Activated T-cell treated with anti-CD3 and anti-CD28 coated beads, Interleukin-2, amount 50 U/mL, for 72 hours (primary cell): ENCODE measurements at regions not wholly inside any gene's neighbourhood (a gene's known extent, or its start where the extent isn't known, plus 50 kb on each side); places are given as distances from the start of the nearest gene placed in this dataset.

Experiments
- ATAC-seq, 2 donors: fragments of 150-1000 bp; cut with Tn5 transposase; replicated peaks in 1 of 2; 2 replicates each; pipeline ENCODE4 v1.10.0; 2021; ENCODE audit warnings: moderate library complexity in 2 of 2, mild to moderate bottlenecking in 1 of 2
- DNase-seq, 2 donors: peaks; one replicate each; pipeline ENCODE4 v3.0.0; 2021 to 2022; ENCODE audit warnings: mixed read lengths in 1 of 2
- H3K27ac Mint-ChIP-seq: one replicate; pipeline ENCODE4 v1.8.0; 2022; ENCODE audit warnings: mild to moderate bottlenecking, moderate library complexity, mixed read lengths
- H3K27me3 Mint-ChIP-seq: one replicate; pipeline ENCODE4 v1.8.0; 2022; ENCODE audit warnings: low read depth, mixed read lengths
- H3K36me3 Mint-ChIP-seq, 2 donors: one replicate each; pipeline ENCODE4 v1.8.0; 2022; ENCODE audit warnings: mixed read lengths in 2 of 2, mild to moderate bottlenecking in 1 of 2; ENCODE audit not compliant: insufficient read depth in 2 of 2
- H3K4me1 Mint-ChIP-seq: one replicate; pipeline ENCODE4 v1.8.0; 2022; ENCODE audit warnings: low read depth, mixed read lengths
- H3K4me3 Mint-ChIP-seq, 2 donors: one replicate each; pipeline ENCODE4 v1.8.0; 2022; ENCODE audit warnings: mild to moderate bottlenecking in 2 of 2, mixed read lengths in 2 of 2, moderate library complexity in 2 of 2
- H3K9me3 Mint-ChIP-seq, 2 donors: one replicate each; pipeline ENCODE4 v1.8.0; 2022; ENCODE audit warnings: mixed read lengths in 2 of 2

GRCh38 chrX:74251006-74251930 lies 52.7 kb upstream of the ZCCHC13 start:
- H3K4me3 Mint-ChIP-seq = no peak overlapping the region
- no peak for DNase-seq
- no peaks in the 10 kb centered on the region for H3K4me1 Mint-ChIP-seq
- peaks cover 22% of the 10 kb centered on the region for H3K27me3 Mint-ChIP-seq
- no peak for ATAC-seq
- peak overlapping the region; percentile 35 for H3K27ac Mint-ChIP-seq
- peaks cover 0 to 7% of the 10 kb centered on the region in 2 donors for H3K36me3 Mint-ChIP-seq
- H3K9me3 Mint-ChIP-seq = no peaks in the 10 kb centered on the region

GRCh38 chrX:74250574-74250973 lies 53.4 kb upstream of the ZCCHC13 start:
- no peak for ATAC-seq

DNA sequence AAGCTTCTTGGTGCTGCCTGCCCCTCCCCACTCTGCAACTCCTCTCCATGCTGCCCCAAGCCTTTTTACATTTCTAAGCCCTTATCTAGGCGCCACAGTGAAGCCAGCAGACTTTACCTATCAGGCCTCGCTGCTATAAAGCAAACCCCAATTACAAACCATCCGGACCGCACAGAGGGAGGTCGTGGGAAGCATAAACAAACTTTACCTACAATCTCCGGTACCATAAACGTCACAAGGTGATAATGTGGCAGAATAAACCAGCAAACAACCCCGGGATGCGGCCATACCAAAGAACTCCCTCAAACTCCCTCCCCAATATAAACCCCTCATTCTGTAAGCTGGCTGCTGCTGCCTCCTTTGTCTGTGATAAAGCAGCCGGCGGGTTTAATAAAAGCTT lies 54.0 kb upstream of the ZCCHC13 start:
- no peak for ATAC-seq
- Mint-ChIP-seq H3K4me1 (no peaks in the 10 kb centered on the region), H3K36me3 (peaks cover 0 to 4% of the 10 kb centered on the region in 2 donors), H3K9me3 (no peaks in the 10 kb centered on the region), H3K27me3 (peaks cover 14% of the 10 kb centered on the region), H3K27ac (no peak overlapping the region), H3K4me3 (no peak overlapping the region)
- DNase-seq = no peak

More at GRCh38 chrX:74250574-74250973, 53.4 kb upstream of the ZCCHC13 start:
- DNase-seq = no peak
- Mint-ChIP-seq H3K4me1 (no peaks in the 10 kb centered on the region), H3K27ac (no peak overlapping the region), H3K27me3 (peaks cover 16% of the 10 kb centered on the region), H3K36me3 (peaks cover 0 to 3% of the 10 kb centered on the region in 2 donors), H3K9me3 (no peaks in the 10 kb centered on the region), H3K4me3 (no peak overlapping the region)

- no peak for ATAC-seq
- Mint-ChIP-seq H3K9me3 (no peaks in the 10 kb centered on the region), H3K36me3 (peaks cover 0 to 4% of the 10 kb centered on the region in 2 donors), H3K27me3 (peaks cover 10% of the 10 kb centered on the region), H3K27ac (no peak overlapping the region), H3K4me3 (no peak overlapping the region), H3K4me1 (no peaks in the 10 kb centered on the region)
- no peak for DNase-seq
These were observed 55.1 kb upstream of the ZCCHC13 start for GRCh38 chrX:74248889-74249288.

DNA sequence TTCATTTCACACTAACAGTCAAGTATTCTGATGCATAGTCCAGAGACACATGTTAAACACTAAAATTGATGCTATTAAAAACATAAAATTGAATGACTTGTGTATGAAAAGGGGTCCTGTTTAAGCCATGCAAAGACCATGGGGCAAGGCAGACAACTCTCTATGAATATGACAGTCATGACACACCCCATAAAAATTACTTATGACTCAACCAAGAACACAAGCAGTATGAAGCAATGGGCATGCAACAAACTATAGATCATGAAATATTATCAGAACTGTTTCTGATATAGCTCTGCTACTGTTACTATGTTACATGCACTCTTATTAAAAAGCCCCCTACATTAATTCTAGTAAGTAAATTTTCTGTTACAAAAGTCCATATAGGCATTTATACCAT lies 57.5 kb upstream of the ZCCHC13 start:
- H3K4me3 Mint-ChIP-seq = no peak overlapping the region
- H3K36me3 Mint-ChIP-seq = peaks cover 0 to 2% of the 10 kb centered on the region in 2 donors
- DNase-seq = no peak
- H3K27ac Mint-ChIP-seq = peak overlapping the region; percentile 94
- no peaks in the 10 kb centered on the region for H3K27me3 Mint-ChIP-seq
- no peaks in the 10 kb centered on the region for H3K4me1 Mint-ChIP-seq
- ATAC-seq = peak; percentile 45 to 59
- no peaks in the 10 kb centered on the region for H3K9me3 Mint-ChIP-seq

GRCh38 chrX:74242484-74243138 lies 61.4 kb upstream of the ZCCHC13 start:
- no peaks in the 10 kb centered on the region for H3K27me3 Mint-ChIP-seq
- ATAC-seq (no peak), DNase-seq (no peak)
- no peaks in the 10 kb centered on the region for H3K4me1 Mint-ChIP-seq
- H3K4me3 Mint-ChIP-seq = no peak overlapping the region
- H3K36me3 Mint-ChIP-seq = peaks cover 0 to 2% of the 10 kb centered on the region in 2 donors
- no peaks in the 10 kb centered on the region for H3K9me3 Mint-ChIP-seq
- H3K27ac Mint-ChIP-seq = no peak overlapping the region

GRCh38 chrX:74242050-74242449 lies 61.9 kb upstream of the ZCCHC13 start:
- no peaks in the 10 kb centered on the region for H3K27me3 Mint-ChIP-seq
- no peak overlapping the region for H3K4me3 Mint-ChIP-seq
- ATAC-seq = no peak
- H3K27ac Mint-ChIP-seq = peak overlapping the region; percentile 86
- H3K4me1 Mint-ChIP-seq = no peaks in the 10 kb centered on the region
- peaks cover 0 to 2% of the 10 kb centered on the region in 2 donors for H3K36me3 Mint-ChIP-seq
- no peaks in the 10 kb centered on the region for H3K9me3 Mint-ChIP-seq
- no peak for DNase-seq

GRCh38 chrX:74238771-74239170 lies 65.2 kb upstream of the ZCCHC13 start:
- H3K36me3 Mint-ChIP-seq = no peaks in the 10 kb centered on the region
- H3K27me3 Mint-ChIP-seq = no peaks in the 10 kb centered on the region
- H3K9me3 Mint-ChIP-seq = no peaks in the 10 kb centered on the region
- no peak overlapping the region for H3K4me3 Mint-ChIP-seq
- no peaks in the 10 kb centered on the region for H3K4me1 Mint-ChIP-seq
- ATAC-seq (no peak), DNase-seq (no peak)
- no peak overlapping the region for H3K27ac Mint-ChIP-seq

DNA sequence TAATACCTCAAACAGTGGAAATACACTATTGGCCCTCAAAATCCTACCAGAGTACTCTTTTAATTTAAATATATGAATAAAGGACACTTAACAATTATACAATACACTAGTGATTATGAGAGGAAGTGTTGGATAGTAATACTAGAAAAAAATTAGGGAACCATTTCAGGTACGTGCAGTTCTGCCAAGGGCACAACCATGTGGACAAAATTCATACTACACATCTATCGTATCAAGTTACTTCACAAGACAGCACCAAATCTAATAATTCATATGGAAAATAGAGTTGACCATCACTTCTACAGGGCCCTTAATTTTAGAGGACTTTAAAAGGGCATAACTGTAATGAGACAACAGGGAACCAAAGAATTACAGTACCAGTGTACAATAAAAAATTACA lies 69.2 kb upstream of the ZCCHC13 start:
- no peak overlapping the region for H3K4me3 Mint-ChIP-seq
- no peak overlapping the region for H3K27ac Mint-ChIP-seq
- ATAC-seq = no peak

DNA sequence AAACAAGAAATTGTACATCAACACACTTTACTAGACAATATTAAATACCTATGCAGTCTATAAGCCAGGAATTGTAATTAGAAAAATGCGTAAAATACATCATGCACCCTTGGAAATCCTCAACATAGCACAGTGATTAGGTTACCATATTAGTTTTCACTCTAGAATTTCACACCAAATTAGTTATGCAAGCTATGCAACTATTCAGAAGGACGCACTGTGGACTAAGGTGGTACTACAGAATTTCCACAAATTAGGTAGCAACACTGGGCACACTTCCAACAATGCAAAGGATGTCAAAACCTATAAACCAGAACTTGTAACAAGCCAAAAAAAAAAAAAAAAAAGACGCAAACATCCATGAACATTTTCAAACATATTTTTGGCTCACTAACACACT lies 71.1 kb upstream of the ZCCHC13 start:
- no peaks in the 10 kb centered on the region for H3K27me3 Mint-ChIP-seq

More for the DNA sequence above, 69.2 kb upstream of the ZCCHC13 start:
- Mint-ChIP-seq H3K36me3 (no peaks in the 10 kb centered on the region), H3K9me3 (no peaks in the 10 kb centered on the region), H3K27me3 (no peaks in the 10 kb centered on the region), H3K4me1 (no peaks in the 10 kb centered on the region)
- no peak for DNase-seq

GRCh38 chrX:74231625-74232024 lies 72.4 kb upstream of the ZCCHC13 start:
- Mint-ChIP-seq H3K36me3 (peaks cover 0 to 8% of the 10 kb centered on the region in 2 donors), H3K27ac (no peak overlapping the region), H3K4me3 (no peak overlapping the region), H3K9me3 (no peaks in the 10 kb centered on the region), H3K4me1 (no peaks in the 10 kb centered on the region), H3K27me3 (no peaks in the 10 kb centered on the region)
- ATAC-seq = no peak
- no peak for DNase-seq

More for the DNA sequence above, 71.1 kb upstream of the ZCCHC13 start:
- Mint-ChIP-seq H3K4me3 (no peak overlapping the region), H3K4me1 (no peaks in the 10 kb centered on the region), H3K36me3 (peaks cover 0 to 8% of the 10 kb centered on the region in 2 donors), H3K9me3 (no peaks in the 10 kb centered on the region), H3K27ac (no peak overlapping the region)
- no peak for ATAC-seq
- no peak for DNase-seq

- no peak overlapping the region for H3K27ac Mint-ChIP-seq
- H3K27me3 Mint-ChIP-seq = no peaks in the 10 kb centered on the region
- H3K9me3 Mint-ChIP-seq = no peaks in the 10 kb centered on the region
- ATAC-seq = no peak
- no peaks in the 10 kb centered on the region for H3K4me1 Mint-ChIP-seq
- no peak for DNase-seq
- H3K36me3 Mint-ChIP-seq = peaks cover 0 to 14% of the 10 kb centered on the region in 2 donors
- H3K4me3 Mint-ChIP-seq = no peak overlapping the region
These were observed 73.9 kb upstream of the ZCCHC13 start for GRCh38 chrX:74230094-74230493.

DNA sequence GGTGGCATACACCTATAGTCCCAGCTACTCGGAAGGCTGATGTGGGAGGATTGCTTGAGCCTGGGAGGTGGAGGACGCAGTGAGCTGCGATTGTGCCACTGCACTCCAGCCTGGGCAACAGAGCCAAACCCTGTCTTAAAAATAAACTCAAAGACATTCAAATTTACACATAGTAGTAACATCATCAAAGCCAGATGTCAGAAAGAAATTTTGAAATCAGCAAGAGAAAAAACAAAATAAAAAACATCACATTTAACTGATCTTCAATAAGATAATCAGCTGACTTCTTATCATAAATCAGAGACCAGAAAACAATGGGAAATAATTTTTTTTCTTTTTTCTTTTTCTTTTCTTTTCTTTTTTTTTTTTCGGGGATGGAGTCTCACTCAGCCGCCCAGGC lies 78.9 kb upstream of the ZCCHC13 start:
- Mint-ChIP-seq H3K4me1 (peaks cover 5% of the 10 kb centered on the region), H3K4me3 (no peak overlapping the region), H3K36me3 (peaks cover 3 to 21% of the 10 kb centered on the region in 2 donors), H3K27me3 (no peaks in the 10 kb centered on the region), H3K9me3 (no peaks in the 10 kb centered on the region), H3K27ac (no peak overlapping the region)
- ATAC-seq (no peak), DNase-seq (no peak)
